Body of pancreas (tissue), 4 donors: ENCODE measurements at regions not wholly inside any gene's neighbourhood (a gene's known extent, or its start where the extent isn't known, plus 50 kb on each side); places are given as distances from the start of the nearest gene placed in this dataset.

Source experiments
- CTCF ChIP-seq, 7 experiments: fragments of 450-650 bp in 4 of 7; fragments of 200-600 bp in 3 of 7; sonication (generic) in 3 of 7; IDR thresholded peaks; one replicate each; pipeline ENCODE4 v1.5.1; 2016 to 2019; ENCODE audit warnings: antibody characterized with exemption in 7 of 7
- POLR2A ChIP-seq, 3 donors: fragments of 450-650 bp; IDR thresholded peaks; one replicate each; pipeline ENCODE4 v1.6.1; 2016; ENCODE audit warnings: antibody characterized with exemption in 3 of 3, mild to moderate bottlenecking in 2 of 3

GRCh38 chr16:49194537-49195236, 87.0 kb downstream of the CBLN1 start:
- TF ChIP-seq CTCF (IDR thresholded peaks at IDR 0.05) = no peak
- no peak for TF ChIP-seq POLR2A (IDR thresholded peaks at IDR 0.05)
